ENCODE measurements at regions not wholly inside any gene's neighbourhood (a gene's known extent, or its start where the extent isn't known, plus 50 kb on each side); places are given as distances from the start of the nearest gene placed in this dataset.

DNA sequence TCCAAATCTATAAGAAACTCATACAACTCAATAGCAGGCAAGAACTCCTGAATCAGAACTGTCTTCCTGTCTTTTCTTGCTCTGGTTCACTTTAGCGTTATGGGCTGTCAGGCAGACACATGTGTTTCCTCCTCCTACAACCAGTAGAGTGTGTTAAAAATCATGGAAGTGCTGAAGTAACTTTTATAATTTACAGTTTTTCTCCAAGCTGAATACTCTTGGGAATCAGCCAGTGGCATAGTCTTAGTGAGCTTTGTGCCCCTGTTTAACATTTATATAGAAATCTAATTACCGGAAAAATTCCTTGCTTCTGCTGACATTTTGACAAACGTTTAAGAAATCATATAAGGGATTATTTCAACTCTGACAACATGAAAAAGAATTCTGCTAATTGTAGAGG, 113.1 kb upstream of the RGS18 start:
- TF ChIP-seq, protein P1, sequence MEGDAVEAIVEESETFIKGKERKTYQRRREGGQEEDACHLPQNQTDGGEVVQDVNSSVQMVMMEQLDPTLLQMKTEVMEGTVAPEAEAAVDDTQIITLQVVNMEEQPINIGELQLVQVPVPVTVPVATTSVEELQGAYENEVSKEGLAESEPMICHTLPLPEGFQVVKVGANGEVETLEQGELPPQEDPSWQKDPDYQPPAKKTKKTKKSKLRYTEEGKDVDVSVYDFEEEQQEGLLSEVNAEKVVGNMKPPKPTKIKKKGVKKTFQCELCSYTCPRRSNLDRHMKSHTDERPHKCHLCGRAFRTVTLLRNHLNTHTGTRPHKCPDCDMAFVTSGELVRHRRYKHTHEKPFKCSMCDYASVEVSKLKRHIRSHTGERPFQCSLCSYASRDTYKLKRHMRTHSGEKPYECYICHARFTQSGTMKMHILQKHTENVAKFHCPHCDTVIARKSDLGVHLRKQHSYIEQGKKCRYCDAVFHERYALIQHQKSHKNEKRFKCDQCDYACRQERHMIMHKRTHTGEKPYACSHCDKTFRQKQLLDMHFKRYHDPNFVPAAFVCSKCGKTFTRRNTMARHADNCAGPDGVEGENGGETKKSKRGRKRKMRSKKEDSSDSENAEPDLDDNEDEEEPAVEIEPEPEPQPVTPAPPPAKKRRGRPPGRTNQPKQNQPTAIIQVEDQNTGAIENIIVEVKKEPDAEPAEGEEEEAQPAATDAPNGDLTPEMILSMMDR (IDR thresholded peaks at IDR 0.05; ENCODE audit: low read depth, low read length, poor library complexity, severe bottlenecking) = no peak
- TF ChIP-seq EZH2phosphoT487 (IDR thresholded peaks at IDR 0.05; ENCODE audit: borderline replicate concordance, low read length) = no peak
